Bronchial epithelial cell (primary cell): ENCODE measurements at regions not wholly inside any gene's neighbourhood (a gene's known extent, or its start where the extent isn't known, plus 50 kb on each side); places are given as distances from the start of the nearest gene placed in this dataset.
A peak's percentile ranks its signal among the peaks of the same experiment; 100 is the strongest.

Experiments
- DNase-seq: peaks from one replicate; pipeline ENCODE4 v3.0.0-alpha.2; 2010; ENCODE audit warnings: low read depth
- FAIRE-seq: peaks from 2 replicates; lab custom pipeline; 2011; peaks lifted over from hg19 to GRCh38; lab: Jason Lieb, UNC
- H3K27me3 ChIP-seq: 2 replicates; pipeline ENCODE4 v1.5.1; 2011; ENCODE audit warnings: low read length; ENCODE audit not compliant: control insufficient read depth, insufficient read depth
- H3K36me3 ChIP-seq: 2 replicates; pipeline ENCODE4 v1.5.1; 2011; ENCODE audit warnings: low read length; ENCODE audit not compliant: control insufficient read depth, insufficient read depth
- H3K4me3 ChIP-seq: 2 replicates; pipeline ENCODE4 v1.5.1; 2011; ENCODE audit warnings: mild to moderate bottlenecking, low read depth, low read length, control low read depth
- CTCF ChIP-seq: IDR thresholded peaks from 2 replicates; pipeline ENCODE4 v1.5.1; 2011; ENCODE audit warnings: mild to moderate bottlenecking, moderate library complexity, low read length, control low read depth, inconsistent platforms; ENCODE audit not compliant: insufficient read depth, severe bottlenecking

- TF ChIP-seq CTCF: no peak
- H3K36me3 ChIP-seq: no peaks in the 10 kb centered on the region
- no peak for FAIRE-seq
- H3K27me3 ChIP-seq: no peaks in the 10 kb centered on the region
- H3K4me3 ChIP-seq: no peak overlapping the region
- no peak for DNase-seq
These were observed 76.5 kb downstream of the RTL9 start for GRCh38 chrX:110435196-110435595.

GRCh38 chrX:110436523-110436922, 77.9 kb downstream of the RTL9 start:
- Histone ChIP-seq H3K36me3 (no peaks in the 10 kb centered on the region), H3K27me3 (no peaks in the 10 kb centered on the region), H3K4me3 (no peak overlapping the region)
- DNase-seq: no peak
- FAIRE-seq: no peak
- TF ChIP-seq CTCF: no peak

GRCh38 chrX:110437686-110438085, 79.0 kb downstream of the RTL9 start:
- H3K4me3 ChIP-seq: no peak overlapping the region
- FAIRE-seq: no peak
- no peaks in the 10 kb centered on the region for H3K36me3 ChIP-seq
- peak; percentile 42 for DNase-seq
- TF ChIP-seq CTCF: no peak
- no peaks in the 10 kb centered on the region for H3K27me3 ChIP-seq

GRCh38 chrX:110440016-110440805, 81.6 kb downstream of the RTL9 start:
- no peak for DNase-seq
- FAIRE-seq: peak; percentile 52

GRCh38 chrX:110442635-110443034, 84.0 kb downstream of the RTL9 start:
- DNase-seq (peak; percentile 59), FAIRE-seq (peak; percentile 50)

More at GRCh38 chrX:110440016-110440805, 81.6 kb downstream of the RTL9 start:
- H3K36me3 ChIP-seq: no peaks in the 10 kb centered on the region
- H3K27me3 ChIP-seq: no peaks in the 10 kb centered on the region
- no peak for TF ChIP-seq CTCF
- H3K4me3 ChIP-seq: no peak overlapping the region

More at GRCh38 chrX:110442635-110443034, 84.0 kb downstream of the RTL9 start:
- Histone ChIP-seq H3K36me3 (no peaks in the 10 kb centered on the region), H3K4me3 (no peak overlapping the region), H3K27me3 (no peaks in the 10 kb centered on the region)
- TF ChIP-seq CTCF: peak; percentile 25
